ENCODE measurements at regions not wholly inside any gene's neighbourhood (a gene's known extent, or its start where the extent isn't known, plus 50 kb on each side); places are given as distances from the start of the nearest gene placed in this dataset.

GRCh38 chr5:154598021-154598420 is 120.0 kb upstream of the HAND1 start:
- TF ChIP-seq EZH2phosphoT487 (IDR thresholded peaks at IDR 0.05; ENCODE audit: borderline replicate concordance, low read depth, low read length), result no peak
- TF ChIP-seq, protein P1, sequence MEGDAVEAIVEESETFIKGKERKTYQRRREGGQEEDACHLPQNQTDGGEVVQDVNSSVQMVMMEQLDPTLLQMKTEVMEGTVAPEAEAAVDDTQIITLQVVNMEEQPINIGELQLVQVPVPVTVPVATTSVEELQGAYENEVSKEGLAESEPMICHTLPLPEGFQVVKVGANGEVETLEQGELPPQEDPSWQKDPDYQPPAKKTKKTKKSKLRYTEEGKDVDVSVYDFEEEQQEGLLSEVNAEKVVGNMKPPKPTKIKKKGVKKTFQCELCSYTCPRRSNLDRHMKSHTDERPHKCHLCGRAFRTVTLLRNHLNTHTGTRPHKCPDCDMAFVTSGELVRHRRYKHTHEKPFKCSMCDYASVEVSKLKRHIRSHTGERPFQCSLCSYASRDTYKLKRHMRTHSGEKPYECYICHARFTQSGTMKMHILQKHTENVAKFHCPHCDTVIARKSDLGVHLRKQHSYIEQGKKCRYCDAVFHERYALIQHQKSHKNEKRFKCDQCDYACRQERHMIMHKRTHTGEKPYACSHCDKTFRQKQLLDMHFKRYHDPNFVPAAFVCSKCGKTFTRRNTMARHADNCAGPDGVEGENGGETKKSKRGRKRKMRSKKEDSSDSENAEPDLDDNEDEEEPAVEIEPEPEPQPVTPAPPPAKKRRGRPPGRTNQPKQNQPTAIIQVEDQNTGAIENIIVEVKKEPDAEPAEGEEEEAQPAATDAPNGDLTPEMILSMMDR (conservative IDR thresholded peaks at IDR 0.05; ENCODE audit: low read length), result no peak

Measured in OCI-LY7 (cell line).